ENCODE measurements at regions not wholly inside any gene's neighbourhood (a gene's known extent, or its start where the extent isn't known, plus 50 kb on each side); places are given as distances from the start of the nearest gene placed in this dataset.

DNA sequence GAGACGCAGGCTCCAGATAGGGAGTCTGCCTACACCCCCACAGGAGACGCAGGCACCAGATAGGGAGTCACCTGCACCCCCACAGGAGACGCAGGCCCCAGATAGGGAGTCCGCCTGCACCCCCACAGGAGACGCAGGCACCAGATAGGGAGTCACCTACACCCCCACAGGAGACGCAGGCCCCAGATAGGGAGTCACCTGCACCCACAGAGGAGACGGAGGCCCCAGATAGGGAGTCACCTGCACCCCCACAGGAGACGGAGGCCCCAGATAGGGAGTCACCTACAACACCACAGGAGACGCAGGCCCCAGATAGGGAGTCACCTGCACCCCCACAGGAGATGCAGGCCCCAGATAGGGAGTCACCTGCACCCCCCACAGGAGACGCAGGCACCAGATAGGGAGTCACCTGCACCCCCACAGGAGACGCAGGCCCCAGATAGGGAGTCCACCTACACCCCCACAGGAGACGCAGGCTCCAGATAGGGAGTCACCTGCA, 77.2 kb upstream of the PPP2R2D start:
- DNase-seq, result peak; percentile 23

DNA sequence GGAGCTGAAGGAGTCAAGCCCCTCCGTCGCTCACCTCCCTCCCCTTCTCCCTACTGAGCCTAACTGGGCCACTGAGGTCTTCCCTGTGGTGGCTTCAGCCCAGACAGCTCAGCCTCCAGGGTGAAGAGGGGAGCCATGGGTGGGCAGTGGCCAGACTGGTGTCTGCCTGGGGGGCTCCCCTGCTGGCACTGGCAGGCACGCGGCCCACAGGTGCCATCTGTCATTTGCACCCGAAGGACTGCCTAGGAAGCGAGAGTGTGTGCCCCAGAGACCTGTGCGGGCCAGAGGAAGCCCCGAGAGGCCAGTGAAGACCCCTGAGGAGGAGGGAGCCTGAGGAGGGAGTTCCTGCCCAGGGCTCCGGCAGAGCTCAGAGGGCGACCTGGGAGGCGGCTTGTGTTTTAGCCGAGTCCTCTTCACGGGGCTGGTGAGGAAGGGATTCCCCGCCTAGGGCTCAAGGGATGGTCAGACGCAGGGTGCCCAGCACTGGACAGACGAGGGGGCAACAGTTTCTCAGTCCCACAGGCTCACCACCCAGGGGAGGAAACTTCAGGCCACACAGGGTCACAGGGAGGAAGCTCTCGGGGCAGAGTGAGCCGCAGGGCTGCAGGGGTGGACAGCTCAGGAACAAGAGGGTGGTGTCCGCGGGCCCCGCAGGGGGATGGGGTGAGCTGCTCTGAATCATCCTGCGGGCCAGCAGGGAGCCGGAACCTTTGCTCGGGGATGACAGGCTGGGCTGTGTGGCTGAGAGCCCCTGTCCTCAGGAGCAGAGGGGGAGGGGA, 76.2 kb upstream of the PPP2R2D start:
- DNase-seq, result peak; percentile 18

GRCh38 chr10:131825150-131825848, 75.5 kb upstream of the PPP2R2D start:
- DNase-seq, result no peak

DNA sequence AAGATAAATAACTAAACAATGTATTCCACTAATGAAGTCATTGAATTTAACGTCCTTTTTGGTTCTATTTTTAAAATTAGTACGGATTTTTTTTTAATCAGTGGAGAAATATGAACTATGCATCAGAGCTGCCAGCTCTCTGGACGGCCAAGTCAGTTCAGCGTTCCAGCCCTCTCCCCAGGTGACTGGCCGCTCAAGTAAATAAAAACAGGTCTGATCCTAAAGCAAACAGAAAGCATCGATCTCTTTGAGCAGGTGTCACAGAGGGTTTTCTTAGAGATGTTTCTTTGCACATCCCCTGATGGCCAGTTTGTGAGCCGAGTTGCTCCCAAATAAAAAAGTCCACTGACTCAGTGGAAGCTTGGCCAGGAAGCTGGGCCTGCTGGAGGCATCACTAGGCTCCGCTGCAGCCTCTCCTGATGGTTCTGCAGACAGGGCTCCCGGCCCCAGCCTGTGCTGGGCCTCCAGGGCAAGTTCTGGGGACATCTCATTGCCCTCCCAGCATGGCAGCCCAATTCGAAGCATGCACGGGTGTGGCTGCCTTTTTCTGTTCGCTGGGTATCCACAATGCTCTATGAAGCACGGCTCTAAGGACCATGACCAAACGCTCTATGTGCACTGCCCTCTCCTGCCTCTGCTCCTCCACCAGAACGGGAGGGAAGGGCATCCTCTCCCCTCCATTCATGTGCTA, 74.7 kb upstream of the PPP2R2D start:
- no peak for DNase-seq

- no peak for DNase-seq
These were observed 71.5 kb upstream of the PPP2R2D start for GRCh38 chr10:131829156-131829930.

GRCh38 chr10:131830446-131831130, 70.2 kb upstream of the PPP2R2D start:
- no peak for DNase-seq

DNA sequence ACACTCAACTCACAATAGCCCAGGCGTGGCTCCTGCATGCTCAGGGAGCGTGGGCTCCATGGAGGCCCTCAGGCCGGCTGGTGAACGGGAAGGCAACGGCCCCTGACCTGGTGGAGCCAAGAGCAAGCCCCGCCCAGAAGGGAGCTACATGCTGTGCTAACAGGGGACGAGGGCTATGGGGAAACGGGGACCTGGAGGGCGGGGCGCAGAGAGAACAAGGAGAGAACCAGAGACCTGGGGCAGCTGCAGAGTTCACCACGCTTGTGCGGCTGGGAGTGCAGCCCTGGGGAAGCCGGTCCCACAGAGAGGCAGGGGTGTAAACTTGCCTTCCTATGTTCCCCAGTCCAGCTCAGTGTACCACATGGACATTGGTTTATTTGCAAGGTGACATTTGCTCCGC, 69.2 kb upstream of the PPP2R2D start:
- no peak for DNase-seq

- no peak for DNase-seq
These were observed 68.6 kb upstream of the PPP2R2D start for GRCh38 chr10:131832056-131832685.

- no peak for DNase-seq
These were observed 67.8 kb upstream of the PPP2R2D start for GRCh38 chr10:131833013-131833412.

DNA sequence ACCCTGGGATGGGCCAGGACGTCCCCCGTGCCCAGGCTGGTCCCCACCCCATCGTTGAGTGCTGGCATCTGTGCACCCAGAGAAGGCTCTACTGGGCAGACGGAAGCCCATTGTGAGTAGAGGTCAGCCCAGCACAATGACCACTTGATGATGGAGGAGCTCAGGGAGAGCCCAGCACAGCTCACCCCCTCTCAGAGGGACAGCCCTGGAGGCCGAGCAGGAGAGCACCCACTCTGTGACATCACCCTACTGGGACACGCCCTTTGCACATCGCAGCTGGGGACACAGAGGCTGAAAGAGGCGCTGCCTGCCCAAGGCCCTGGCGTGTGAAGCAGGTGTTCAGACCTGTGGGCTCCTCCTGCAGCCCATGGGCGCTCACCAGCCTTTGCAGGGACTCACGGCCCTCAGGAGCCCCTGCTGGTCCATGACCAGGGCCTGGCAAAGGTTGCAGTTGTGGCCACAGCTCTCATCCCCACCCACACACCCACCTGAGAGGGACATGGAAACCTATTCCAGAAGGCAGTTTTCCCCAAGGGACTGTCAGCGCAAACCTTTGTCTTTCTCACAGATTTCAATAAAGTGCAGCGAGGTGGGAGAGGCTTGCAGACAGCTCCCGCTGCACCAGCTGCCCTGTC, 67.2 kb upstream of the PPP2R2D start:
- DNase-seq, result no peak

DNA sequence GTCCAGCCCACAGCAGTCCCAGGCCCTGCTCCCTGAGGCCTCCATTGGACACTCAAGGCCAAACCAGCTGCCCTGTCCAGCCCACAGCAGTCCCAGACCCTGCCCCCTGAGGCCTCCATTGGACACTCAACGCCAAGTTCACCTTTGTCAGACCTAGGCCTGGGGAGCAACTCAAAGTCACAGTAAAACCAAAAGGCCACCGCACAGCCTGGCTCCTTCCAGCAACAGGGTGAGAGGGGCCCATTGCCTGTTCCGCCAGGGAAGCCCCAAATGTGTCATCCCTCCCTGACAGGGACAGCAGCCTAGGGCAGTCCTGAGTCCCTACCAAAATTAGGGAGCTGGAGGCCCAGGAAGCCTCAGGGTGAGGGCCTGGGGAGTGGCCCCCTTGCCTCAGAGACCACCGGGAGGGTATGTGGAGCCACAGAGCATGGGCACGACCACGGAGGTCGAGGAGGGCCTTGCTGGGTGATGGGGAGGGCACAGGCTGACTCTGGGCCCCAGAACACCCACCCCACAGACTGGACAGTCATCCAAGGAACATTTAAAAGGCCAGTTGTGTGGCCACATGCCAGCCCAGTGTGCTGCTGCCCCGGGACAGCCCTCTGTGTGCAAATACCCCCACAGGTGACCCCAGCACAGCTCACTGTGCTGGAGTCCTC, 66.5 kb upstream of the PPP2R2D start:
- DNase-seq, result no peak

- no peak for DNase-seq
These were observed 61.7 kb upstream of the PPP2R2D start for GRCh38 chr10:131838966-131839742.

- peak; percentile 24 for DNase-seq
These were observed 60.7 kb upstream of the PPP2R2D start for GRCh38 chr10:131839880-131840787.

DNA sequence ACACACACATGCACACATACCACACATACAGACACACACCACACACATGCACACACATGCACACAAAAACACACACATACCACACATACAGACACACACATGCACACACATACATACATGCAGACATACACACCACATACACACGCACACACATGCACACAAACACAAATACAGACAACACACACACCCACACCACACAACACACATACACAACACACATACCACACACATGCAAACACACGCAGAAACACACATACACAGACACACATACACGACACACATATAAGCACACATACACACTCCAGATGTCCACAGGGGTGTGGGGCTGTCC, 60.1 kb upstream of the PPP2R2D start:
- DNase-seq, result peak; percentile 5

GRCh38 chr10:131841131-131841660, 59.6 kb upstream of the PPP2R2D start:
- DNase-seq, result peak; percentile 26

DNA sequence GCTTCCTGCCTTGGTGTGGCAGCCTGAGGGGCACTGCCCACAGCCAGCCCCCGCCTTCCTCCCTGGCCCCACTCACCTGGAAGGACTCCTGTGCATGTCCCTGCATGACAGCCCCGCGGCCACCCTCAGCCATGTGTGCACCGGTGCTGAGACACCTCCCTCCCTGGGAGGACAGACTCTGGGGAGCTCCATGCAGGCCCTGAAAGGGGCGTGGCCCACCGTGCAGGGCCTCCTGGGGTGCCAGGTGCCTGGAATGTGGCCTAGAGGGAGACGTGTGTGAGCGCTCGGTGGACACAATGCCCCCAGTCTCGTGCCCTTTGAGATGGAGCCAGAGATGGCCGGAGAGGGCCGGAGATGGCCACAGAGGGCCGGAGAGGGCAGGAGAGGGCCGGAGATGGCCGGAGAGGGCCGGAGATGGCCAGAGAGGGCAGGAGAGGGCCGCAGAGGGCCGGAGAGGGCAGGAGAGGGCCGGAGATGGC, 59.1 kb upstream of the PPP2R2D start:
- no peak for DNase-seq

GRCh38 chr10:131842351-131843088, 58.3 kb upstream of the PPP2R2D start:
- DNase-seq, result no peak
